ENCODE measurements at regions not wholly inside any gene's neighbourhood (a gene's known extent, or its start where the extent isn't known, plus 50 kb on each side); places are given as distances from the start of the nearest gene placed in this dataset.

DNA sequence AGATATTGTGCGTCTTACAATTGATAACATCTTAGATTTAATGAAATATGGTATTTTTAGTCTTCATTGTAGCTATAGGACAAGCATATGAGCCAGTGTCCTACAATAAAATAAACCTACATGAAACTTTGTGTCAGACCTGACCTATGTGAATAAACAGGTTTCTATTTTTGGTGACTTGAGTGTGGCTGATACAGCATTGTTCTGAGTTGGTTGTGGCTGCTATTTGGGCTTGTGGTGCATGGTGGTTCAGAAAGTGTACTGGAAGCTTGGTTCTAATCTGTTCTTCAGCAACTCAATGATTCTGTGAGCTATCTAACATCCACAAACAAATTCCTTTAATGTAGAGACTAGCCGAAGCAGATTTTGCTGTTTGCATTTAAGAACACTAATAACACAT is 64.9 kb upstream of the MAP2 start:
- H3K27ac Mint-ChIP-seq = no peak overlapping the region
- ATAC-seq (ENCODE audit: low read depth) (no peak), DNase-seq (no peak)
- Histone ChIP-seq H3K27ac (ENCODE audit: low read length in 2 of 2) (no peak overlapping the region), H4K20me1 (ENCODE audit: control insufficient read depth, insufficient read depth, low read length, poor library complexity, severe bottlenecking) (no peaks in the 10 kb centered on the region), H3K4me2 (replicated peaks; ENCODE audit: low read depth, low read length, poor library complexity, severe bottlenecking) (no peak overlapping the region), H3K9me3 (ENCODE audit: control extremely low read depth in 1 of 3, control insufficient read depth in 2 of 3, insufficient read depth in 1 of 3, low read length in 2 of 3) (peaks cover 0 to 6% (median 0%) of the 10 kb centered on the region in 3 donors), H3K27me3 (replicated peaks in 1 of 4; ENCODE audit: control extremely low read depth in 1 of 4, control insufficient read depth in 3 of 4, insufficient read depth in 4 of 4, low read length in 3 of 4) (peaks cover 0 to 8% (median 2%) of the 10 kb centered on the region in 4 experiments), H3K9ac (ENCODE audit: low read length) (no peak overlapping the region), H3K4me1 (ENCODE audit: control insufficient read depth in 2 of 2, insufficient read depth in 2 of 2, low read length in 2 of 2) (no peaks in the 10 kb centered on the region), H3K36me3 (replicated peaks in 1 of 2; ENCODE audit: control extremely low read depth in 1 of 2, control insufficient read depth in 1 of 2, extremely low read depth in 1 of 2, insufficient read depth in 2 of 2, low read length in 1 of 2) (no peaks in the 10 kb centered on the region), H2AFZ (ENCODE audit: insufficient read depth, low read depth, low read length, poor library complexity, severe bottlenecking) (no peak overlapping the region), H3K79me2 (ENCODE audit: control insufficient read depth, insufficient read depth, low read length) (no peaks in the 10 kb centered on the region), H3K4me3 (ENCODE audit: control extremely low read depth in 1 of 5, extremely low read depth in 1 of 5, insufficient read depth in 1 of 5, low read depth in 2 of 5, low read length in 4 of 5) (no peak overlapping the region)
- intact Hi-C loops (cut with micrococcal nuclease) = no loop called here
- WGBS (ENCODE audit: insufficient coverage) = no CpG with 5 or more reads among the region's 2 CpGs
- ChIA-PET POLR2A (no interaction called here), CTCF (no interaction called here)
- H3K4me1 Mint-ChIP-seq = no peaks in the 10 kb centered on the region
- H3K4me3 Mint-ChIP-seq = no peak overlapping the region
- no peaks in the 10 kb centered on the region for H3K9me3 Mint-ChIP-seq (ENCODE audit: insufficient read depth)
- TF ChIP-seq, protein P1, sequence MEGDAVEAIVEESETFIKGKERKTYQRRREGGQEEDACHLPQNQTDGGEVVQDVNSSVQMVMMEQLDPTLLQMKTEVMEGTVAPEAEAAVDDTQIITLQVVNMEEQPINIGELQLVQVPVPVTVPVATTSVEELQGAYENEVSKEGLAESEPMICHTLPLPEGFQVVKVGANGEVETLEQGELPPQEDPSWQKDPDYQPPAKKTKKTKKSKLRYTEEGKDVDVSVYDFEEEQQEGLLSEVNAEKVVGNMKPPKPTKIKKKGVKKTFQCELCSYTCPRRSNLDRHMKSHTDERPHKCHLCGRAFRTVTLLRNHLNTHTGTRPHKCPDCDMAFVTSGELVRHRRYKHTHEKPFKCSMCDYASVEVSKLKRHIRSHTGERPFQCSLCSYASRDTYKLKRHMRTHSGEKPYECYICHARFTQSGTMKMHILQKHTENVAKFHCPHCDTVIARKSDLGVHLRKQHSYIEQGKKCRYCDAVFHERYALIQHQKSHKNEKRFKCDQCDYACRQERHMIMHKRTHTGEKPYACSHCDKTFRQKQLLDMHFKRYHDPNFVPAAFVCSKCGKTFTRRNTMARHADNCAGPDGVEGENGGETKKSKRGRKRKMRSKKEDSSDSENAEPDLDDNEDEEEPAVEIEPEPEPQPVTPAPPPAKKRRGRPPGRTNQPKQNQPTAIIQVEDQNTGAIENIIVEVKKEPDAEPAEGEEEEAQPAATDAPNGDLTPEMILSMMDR (IDR thresholded peaks at IDR 0.05) = no peak
- no peak for TF ChIP-seq EZH2 (IDR thresholded peaks at IDR 0.05; ENCODE audit: borderline replicate concordance, insufficient read depth, low read depth, low read length, poor library complexity, severe bottlenecking)
- peaks cover 7% of the 10 kb centered on the region for H3K27me3 Mint-ChIP-seq

DNA sequence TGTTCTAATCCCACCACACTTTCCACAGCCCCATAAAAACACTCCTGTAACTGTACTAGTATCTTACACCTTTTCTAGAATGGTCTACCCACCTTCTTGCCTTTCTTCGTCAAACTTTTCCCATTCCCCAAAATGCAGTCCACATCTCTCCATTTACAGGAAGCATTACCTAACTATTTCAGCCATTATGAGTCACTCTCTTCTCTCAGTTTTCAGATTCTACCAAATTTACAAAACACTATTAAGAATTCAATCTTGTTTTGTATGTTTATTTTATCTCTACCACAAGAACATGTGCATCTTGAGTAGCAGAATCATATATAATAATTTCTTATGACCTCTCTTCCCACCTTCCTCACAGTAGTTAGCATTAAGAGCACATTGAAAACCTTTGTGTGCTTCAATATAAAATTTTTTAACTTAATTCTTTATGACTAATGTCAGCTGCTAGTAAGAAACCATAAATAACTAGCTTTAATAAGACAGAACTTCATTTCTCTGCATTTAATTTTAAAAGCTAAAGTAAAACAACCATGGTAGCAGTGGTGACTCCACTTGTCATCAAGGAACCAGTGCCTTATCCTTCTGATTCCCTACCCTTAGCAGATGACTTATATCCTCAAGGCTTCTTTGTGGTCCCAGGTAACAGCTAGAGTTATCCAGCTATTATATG is 56.6 kb upstream of the MAP2 start:
- Mint-ChIP-seq H3K4me1 (no peaks in the 10 kb centered on the region), H3K4me3 (no peak overlapping the region), H3K27me3 (peaks cover 44% of the 10 kb centered on the region), H3K9me3 (ENCODE audit: insufficient read depth) (no peaks in the 10 kb centered on the region), H3K27ac (no peak overlapping the region)
- no peak overlapping the region for H3K4me2 ChIP-seq (replicated peaks; ENCODE audit: low read depth, low read length, poor library complexity, severe bottlenecking)
- H3K27ac ChIP-seq (ENCODE audit: low read length in 2 of 2) = no peak overlapping the region
- CTCF ChIA-PET = no interaction called here
- H3K4me1 ChIP-seq (ENCODE audit: control insufficient read depth in 2 of 2, insufficient read depth in 2 of 2, low read length in 2 of 2) = no peaks in the 10 kb centered on the region
- peaks cover 0 to 18% (median 11%) of the 10 kb centered on the region in 4 experiments for H3K27me3 ChIP-seq (replicated peaks in 1 of 4; ENCODE audit: control extremely low read depth in 1 of 4, control insufficient read depth in 3 of 4, insufficient read depth in 4 of 4, low read length in 3 of 4)
- H3K9me3 ChIP-seq (ENCODE audit: control extremely low read depth in 1 of 3, control insufficient read depth in 2 of 3, insufficient read depth in 1 of 3, low read length in 2 of 3) = no peaks in the 10 kb centered on the region
- H3K9ac ChIP-seq (ENCODE audit: low read length) = no peak overlapping the region
- no peak overlapping the region for H2AFZ ChIP-seq (ENCODE audit: insufficient read depth, low read depth, low read length, poor library complexity, severe bottlenecking)
- no peaks in the 10 kb centered on the region for H4K20me1 ChIP-seq (ENCODE audit: control insufficient read depth, insufficient read depth, low read length, poor library complexity, severe bottlenecking)
- 88% methylated on average over 1 of the region's 1 CpG for WGBS (ENCODE audit: insufficient coverage)
- intact Hi-C loops (cut with micrococcal nuclease) = no loop called here
- no peak for ATAC-seq (ENCODE audit: low read depth)
- DNase-seq = no peak
- POLR2A ChIA-PET = no interaction called here
- no peak overlapping the region for H3K4me3 ChIP-seq (ENCODE audit: control extremely low read depth in 1 of 5, extremely low read depth in 1 of 5, insufficient read depth in 1 of 5, low read depth in 2 of 5, low read length in 4 of 5)
- no peak for TF ChIP-seq EZH2 (IDR thresholded peaks at IDR 0.05; ENCODE audit: borderline replicate concordance, insufficient read depth, low read depth, low read length, poor library complexity, severe bottlenecking)
- TF ChIP-seq, protein P1 (IDR thresholded peaks at IDR 0.05) = no peak
- H3K79me2 ChIP-seq (ENCODE audit: control insufficient read depth, insufficient read depth, low read length) = no peaks in the 10 kb centered on the region
- H3K36me3 ChIP-seq (replicated peaks in 1 of 2; ENCODE audit: control extremely low read depth in 1 of 2, control insufficient read depth in 1 of 2, extremely low read depth in 1 of 2, insufficient read depth in 2 of 2, low read length in 1 of 2) = no peaks in the 10 kb centered on the region
